NB4 (cell line): ENCODE measurements at regions not wholly inside any gene's neighbourhood (a gene's known extent, or its start where the extent isn't known, plus 50 kb on each side); places are given as distances from the start of the nearest gene placed in this dataset.

ENCODE experiments used
- DNase-seq: peaks from one replicate; pipeline ENCODE4 v3.0.0; 2010; ENCODE audit warnings: low read depth
- H3K4me3 ChIP-seq: one replicate; pipeline ENCODE4 v1.5.1; 2011; ENCODE audit warnings: mild to moderate bottlenecking, low read depth, low read length, moderate library complexity
- MYC ChIP-seq: IDR thresholded peaks from 2 replicates; pipeline ENCODE4 v1.6.1; 2011; ENCODE audit warnings: low read depth, low read length
- POLR2A ChIP-seq: IDR thresholded peaks from 2 replicates; pipeline ENCODE4 v1.6.1; 2011; ENCODE audit warnings: mild to moderate bottlenecking; ENCODE audit not compliant: insufficient read length; ENCODE audit errors: extremely low read depth
- TF ChIP-seq, protein P1 (sequence below): IDR thresholded peaks from one replicate; pipeline ENCODE4 v1.5.1; 2012; ENCODE audit warnings: low read depth, low read length
- TF ChIP-seq, protein P2 (sequence below): IDR thresholded peaks from 2 replicates; pipeline ENCODE4 v1.6.1; 2011; ENCODE audit warnings: low read depth, low read length

DNA sequence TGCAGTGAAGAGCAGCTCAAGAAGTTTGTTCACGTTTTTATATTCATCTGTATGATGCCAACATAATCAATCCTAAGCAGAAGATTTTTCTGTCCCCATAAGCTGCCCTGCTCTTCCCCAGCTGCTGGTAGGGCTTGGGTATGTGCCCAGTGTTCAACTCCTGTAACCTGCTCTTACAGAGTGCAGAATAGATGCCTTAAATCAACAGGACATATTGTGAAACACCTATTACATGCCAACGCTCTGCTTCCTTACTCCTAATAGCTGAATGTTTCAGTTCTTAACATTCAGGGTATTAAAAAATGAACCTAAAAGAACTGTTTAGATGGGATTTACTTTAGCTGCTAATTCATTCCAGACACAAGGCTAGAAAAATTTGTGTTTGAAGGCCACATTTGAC, 190.9 kb downstream of the HS3ST3A1 start:
- TF ChIP-seq MYC = no peak
- TF ChIP-seq, protein P1, sequence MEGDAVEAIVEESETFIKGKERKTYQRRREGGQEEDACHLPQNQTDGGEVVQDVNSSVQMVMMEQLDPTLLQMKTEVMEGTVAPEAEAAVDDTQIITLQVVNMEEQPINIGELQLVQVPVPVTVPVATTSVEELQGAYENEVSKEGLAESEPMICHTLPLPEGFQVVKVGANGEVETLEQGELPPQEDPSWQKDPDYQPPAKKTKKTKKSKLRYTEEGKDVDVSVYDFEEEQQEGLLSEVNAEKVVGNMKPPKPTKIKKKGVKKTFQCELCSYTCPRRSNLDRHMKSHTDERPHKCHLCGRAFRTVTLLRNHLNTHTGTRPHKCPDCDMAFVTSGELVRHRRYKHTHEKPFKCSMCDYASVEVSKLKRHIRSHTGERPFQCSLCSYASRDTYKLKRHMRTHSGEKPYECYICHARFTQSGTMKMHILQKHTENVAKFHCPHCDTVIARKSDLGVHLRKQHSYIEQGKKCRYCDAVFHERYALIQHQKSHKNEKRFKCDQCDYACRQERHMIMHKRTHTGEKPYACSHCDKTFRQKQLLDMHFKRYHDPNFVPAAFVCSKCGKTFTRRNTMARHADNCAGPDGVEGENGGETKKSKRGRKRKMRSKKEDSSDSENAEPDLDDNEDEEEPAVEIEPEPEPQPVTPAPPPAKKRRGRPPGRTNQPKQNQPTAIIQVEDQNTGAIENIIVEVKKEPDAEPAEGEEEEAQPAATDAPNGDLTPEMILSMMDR = no peak
- TF ChIP-seq POLR2A = no peak
- TF ChIP-seq, protein P2, sequence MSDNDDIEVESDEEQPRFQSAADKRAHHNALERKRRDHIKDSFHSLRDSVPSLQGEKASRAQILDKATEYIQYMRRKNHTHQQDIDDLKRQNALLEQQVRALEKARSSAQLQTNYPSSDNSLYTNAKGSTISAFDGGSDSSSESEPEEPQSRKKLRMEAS = no peak
- DNase-seq = no peak
- no peak overlapping the region for H3K4me3 ChIP-seq

DNA sequence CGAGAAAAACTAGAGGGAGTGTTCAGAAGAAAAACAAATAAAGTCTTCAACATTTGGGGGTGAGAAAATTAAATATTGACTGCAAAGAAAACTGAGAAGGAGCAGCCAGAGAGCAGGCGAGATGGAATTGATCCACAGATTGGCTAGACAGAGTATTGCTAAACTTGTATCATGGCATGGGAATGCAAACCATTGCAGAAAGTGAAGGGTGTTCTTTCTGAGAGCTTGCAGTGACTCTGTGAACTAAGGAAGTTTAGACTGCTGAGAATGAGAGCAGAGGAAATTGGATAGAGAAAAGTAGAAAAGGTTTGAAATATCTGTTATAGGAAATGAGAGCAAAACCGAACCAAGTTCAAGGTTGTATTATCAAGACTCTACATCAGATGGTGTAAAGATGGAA, 191.5 kb downstream of the HS3ST3A1 start:
- TF ChIP-seq, protein P1 = no peak
- TF ChIP-seq POLR2A (no peak), MYC (no peak)
- TF ChIP-seq, protein P2 = no peak
- no peak overlapping the region for H3K4me3 ChIP-seq
- DNase-seq = no peak

DNA sequence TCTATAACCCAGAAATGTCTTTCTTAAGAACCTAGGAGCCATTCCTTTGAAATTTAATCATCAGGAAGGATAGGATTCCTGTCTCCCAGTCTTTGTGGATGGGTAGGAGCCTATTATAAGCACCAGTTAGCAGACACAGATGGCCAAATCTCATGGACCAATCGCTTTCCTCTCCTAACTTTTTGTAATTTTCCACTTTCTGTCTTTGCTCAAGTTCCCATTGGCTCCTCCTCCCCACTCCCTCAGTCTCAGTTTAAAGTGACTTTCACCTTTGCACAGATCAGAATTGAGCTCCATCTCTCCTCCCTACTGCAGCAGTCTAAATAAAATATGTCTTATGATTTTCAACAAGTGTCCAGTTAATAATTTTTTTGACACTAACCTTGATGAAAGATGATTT, 192.3 kb downstream of the HS3ST3A1 start:
- no peak for DNase-seq
- H3K4me3 ChIP-seq = no peak overlapping the region
- TF ChIP-seq, protein P2 = no peak
- no peak for TF ChIP-seq MYC
- TF ChIP-seq, protein P1 = no peak
- no peak for TF ChIP-seq POLR2A

DNA sequence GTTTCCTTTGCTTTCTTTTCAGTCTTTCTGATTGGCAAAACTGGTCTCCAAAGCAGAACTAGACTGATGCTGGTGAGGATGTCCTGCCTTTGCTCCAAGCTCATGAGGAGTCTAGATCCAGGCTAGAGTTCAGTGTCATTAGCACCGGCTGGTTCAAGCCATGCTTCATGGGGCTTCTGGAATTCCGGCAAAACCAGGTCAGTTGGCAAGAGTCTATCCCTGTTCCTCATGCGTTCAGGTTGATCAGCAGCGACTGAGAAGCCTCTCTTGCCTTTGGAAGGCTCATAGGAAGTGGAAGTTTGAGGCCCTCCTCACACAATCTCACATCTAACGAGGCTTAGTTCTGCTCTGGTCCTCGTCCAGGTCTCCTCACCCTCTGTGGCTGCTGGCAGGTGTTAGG, 194.3 kb downstream of the HS3ST3A1 start:
- TF ChIP-seq POLR2A (no peak), MYC (no peak)
- TF ChIP-seq, protein P1 = no peak
- TF ChIP-seq, protein P2 = no peak
- no peak for DNase-seq
- H3K4me3 ChIP-seq = no peak overlapping the region

DNA sequence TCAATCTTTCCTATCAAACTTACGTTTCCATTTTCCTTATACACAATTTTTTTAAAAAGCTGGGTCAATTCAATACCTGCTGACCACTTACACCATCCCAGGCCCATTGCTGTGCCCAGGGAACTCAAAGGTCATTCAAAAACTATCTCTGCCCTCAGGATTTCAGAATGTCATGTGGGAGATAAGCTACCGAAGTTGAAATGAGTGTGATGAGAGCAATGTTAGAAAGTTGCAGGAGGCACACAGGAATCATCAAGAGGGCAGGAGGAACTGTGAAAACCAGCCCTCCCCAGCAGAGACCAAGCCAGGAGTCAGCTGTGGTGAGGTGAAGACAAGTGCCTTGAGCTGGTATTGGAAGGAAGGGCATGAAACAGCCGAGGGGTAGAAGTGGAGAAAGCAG, 195.9 kb downstream of the HS3ST3A1 start:
- TF ChIP-seq, protein P2 = no peak
- no peak for TF ChIP-seq POLR2A
- DNase-seq = no peak
- H3K4me3 ChIP-seq = no peak overlapping the region

DNA sequence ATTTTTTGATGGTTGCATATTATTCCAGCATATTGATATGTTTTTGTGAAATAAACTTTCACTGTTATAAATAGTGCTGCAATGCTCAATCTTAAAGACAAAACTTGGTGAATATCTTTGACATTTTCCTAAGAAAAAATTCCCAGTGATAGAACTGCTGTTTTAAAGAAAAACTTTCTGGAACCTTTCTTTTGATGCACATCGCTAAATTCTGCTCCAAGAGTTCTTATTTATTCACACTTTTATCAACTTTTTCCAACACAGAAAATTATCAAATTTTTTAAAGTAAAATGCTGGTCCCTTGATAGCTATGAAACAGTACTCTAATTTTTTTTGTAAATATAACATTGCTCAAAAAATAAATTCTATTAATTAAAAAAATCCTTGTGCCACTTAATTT, 196.6 kb downstream of the HS3ST3A1 start:
- H3K4me3 ChIP-seq = no peak overlapping the region
- no peak for TF ChIP-seq POLR2A
- TF ChIP-seq MYC = no peak
- TF ChIP-seq, protein P1 = no peak
- TF ChIP-seq, protein P2 = no peak
- no peak for DNase-seq
